ENCODE measurements at regions not wholly inside any gene's neighbourhood (a gene's known extent, or its start where the extent isn't known, plus 50 kb on each side); places are given as distances from the start of the nearest gene placed in this dataset.

DNA sequence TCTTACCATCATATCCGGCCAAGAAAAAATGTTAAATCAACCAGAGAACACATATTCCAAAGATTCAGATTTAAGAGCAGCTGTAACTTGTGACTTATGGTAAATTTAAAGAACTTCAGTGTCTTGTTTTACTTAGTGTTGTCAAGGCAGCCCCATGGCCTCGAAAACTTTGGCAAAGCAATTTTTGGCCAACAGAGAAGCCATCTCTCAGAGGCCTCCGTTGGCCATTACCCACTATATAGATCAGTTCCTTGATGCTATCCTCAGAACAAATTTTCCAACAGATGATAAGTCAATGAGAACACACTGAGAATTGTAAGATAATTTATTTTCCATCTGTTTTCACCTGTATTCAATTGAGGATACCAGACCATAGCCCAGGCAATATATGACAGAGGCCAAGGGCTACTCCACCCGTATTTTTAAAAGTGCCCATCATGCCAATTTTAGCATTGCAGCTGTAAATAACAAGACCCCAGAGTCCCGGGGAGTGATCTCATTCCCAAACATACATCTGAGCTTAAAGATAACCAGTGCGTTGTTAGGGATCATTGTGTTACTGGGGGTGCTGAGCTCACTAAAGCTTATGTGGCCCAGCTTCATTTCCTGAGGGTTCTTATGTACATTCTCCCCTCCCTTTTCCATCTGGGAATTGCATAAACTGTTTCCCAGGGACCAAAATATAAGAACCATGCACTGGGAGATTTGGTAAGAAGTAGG is 50.0 kb upstream of the PDHA1 start:
- Histone ChIP-seq H3K4me1 (ENCODE audit: control insufficient read depth, insufficient read depth, low read length) (no peaks in the 10 kb centered on the region), H3K27me3 (ENCODE audit: control insufficient read depth, insufficient read depth, low read length) (no peaks in the 10 kb centered on the region; the same call in 1 of the 2 replicates), H3K36me3 (ENCODE audit: control insufficient read depth, insufficient read depth, low read length) (no peaks in the 10 kb centered on the region), H3K27ac (ENCODE audit: low read length) (no peak overlapping the region), H3K4me3 (ENCODE audit: low read depth in 2 of 2, low read length in 2 of 2) (no peak overlapping the region), H3K9me3 (ENCODE audit: control insufficient read depth, insufficient read depth, low read depth, low read length) (no peaks in the 10 kb centered on the region)
- POLR2A ChIA-PET = no interaction called here
- no peak for DNase-seq (ENCODE audit: low read depth, low spot score)
- in situ Hi-C loops (cut with HindIII; ENCODE audit: low pct_unique_long_range_greater_than_20kb, low sequenced_read_pairs) (no loop called here), intact Hi-C loops (cut with micrococcal nuclease; ENCODE audit: unreplicated experiment) (no loop called here)
- ATAC-seq = no peak
- TF ChIP-seq TCF7L2 (IDR thresholded peaks at IDR 0.05; ENCODE audit: low read depth, low read length) (no peak), POLR2AphosphoS5 (IDR thresholded peaks at IDR 0.05; ENCODE audit: low read depth, low read length) (no peak), SIN3A (IDR thresholded peaks at IDR 0.05; ENCODE audit: borderline replicate concordance, insufficient read depth, low read depth, low read length) (no peak)
- TF ChIP-seq, protein P1, sequence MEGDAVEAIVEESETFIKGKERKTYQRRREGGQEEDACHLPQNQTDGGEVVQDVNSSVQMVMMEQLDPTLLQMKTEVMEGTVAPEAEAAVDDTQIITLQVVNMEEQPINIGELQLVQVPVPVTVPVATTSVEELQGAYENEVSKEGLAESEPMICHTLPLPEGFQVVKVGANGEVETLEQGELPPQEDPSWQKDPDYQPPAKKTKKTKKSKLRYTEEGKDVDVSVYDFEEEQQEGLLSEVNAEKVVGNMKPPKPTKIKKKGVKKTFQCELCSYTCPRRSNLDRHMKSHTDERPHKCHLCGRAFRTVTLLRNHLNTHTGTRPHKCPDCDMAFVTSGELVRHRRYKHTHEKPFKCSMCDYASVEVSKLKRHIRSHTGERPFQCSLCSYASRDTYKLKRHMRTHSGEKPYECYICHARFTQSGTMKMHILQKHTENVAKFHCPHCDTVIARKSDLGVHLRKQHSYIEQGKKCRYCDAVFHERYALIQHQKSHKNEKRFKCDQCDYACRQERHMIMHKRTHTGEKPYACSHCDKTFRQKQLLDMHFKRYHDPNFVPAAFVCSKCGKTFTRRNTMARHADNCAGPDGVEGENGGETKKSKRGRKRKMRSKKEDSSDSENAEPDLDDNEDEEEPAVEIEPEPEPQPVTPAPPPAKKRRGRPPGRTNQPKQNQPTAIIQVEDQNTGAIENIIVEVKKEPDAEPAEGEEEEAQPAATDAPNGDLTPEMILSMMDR (IDR thresholded peaks at IDR 0.05) = no peak
- TF ChIP-seq, protein P2, sequence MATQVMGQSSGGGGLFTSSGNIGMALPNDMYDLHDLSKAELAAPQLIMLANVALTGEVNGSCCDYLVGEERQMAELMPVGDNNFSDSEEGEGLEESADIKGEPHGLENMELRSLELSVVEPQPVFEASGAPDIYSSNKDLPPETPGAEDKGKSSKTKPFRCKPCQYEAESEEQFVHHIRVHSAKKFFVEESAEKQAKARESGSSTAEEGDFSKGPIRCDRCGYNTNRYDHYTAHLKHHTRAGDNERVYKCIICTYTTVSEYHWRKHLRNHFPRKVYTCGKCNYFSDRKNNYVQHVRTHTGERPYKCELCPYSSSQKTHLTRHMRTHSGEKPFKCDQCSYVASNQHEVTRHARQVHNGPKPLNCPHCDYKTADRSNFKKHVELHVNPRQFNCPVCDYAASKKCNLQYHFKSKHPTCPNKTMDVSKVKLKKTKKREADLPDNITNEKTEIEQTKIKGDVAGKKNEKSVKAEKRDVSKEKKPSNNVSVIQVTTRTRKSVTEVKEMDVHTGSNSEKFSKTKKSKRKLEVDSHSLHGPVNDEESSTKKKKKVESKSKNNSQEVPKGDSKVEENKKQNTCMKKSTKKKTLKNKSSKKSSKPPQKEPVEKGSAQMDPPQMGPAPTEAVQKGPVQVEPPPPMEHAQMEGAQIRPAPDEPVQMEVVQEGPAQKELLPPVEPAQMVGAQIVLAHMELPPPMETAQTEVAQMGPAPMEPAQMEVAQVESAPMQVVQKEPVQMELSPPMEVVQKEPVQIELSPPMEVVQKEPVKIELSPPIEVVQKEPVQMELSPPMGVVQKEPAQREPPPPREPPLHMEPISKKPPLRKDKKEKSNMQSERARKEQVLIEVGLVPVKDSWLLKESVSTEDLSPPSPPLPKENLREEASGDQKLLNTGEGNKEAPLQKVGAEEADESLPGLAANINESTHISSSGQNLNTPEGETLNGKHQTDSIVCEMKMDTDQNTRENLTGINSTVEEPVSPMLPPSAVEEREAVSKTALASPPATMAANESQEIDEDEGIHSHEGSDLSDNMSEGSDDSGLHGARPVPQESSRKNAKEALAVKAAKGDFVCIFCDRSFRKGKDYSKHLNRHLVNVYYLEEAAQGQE (IDR thresholded peaks at IDR 0.05; ENCODE audit: insufficient read depth in 1 of 2, low read depth in 2 of 2, low read length in 1 of 2) = no peak
- BruUV-seq (replicated peaks) = no TSS peak
- CTCF ChIA-PET = no interaction called here

Measured in Panc1 (cell line).